Right ventricle myocardium superior (tissue), 1 donor: ENCODE measurements at regions not wholly inside any gene's neighbourhood (a gene's known extent, or its start where the extent isn't known, plus 50 kb on each side); places are given as distances from the start of the nearest gene placed in this dataset.

Experiments used
- ATAC-seq: fragments of 200-7000 bp; cut with Tn5 transposase; one replicate; pipeline ENCODE4 v1.9.1; 2020; ENCODE audit warnings: mild to moderate bottlenecking; ENCODE audit not compliant: poor library complexity
- DNase-seq: peaks from one replicate; pipeline ENCODE4 v3.0.0-alpha.2; 2020
- intact Hi-C: fragments of 100-400 bp; cut with DNase I; formaldehyde crosslinking; loops from one replicate; pipeline ENCODE4 v1.11.2; 2022
- donor health status: DM: no; HTN: yes; CAD: no; lungs with severe emphysema.

DNA sequence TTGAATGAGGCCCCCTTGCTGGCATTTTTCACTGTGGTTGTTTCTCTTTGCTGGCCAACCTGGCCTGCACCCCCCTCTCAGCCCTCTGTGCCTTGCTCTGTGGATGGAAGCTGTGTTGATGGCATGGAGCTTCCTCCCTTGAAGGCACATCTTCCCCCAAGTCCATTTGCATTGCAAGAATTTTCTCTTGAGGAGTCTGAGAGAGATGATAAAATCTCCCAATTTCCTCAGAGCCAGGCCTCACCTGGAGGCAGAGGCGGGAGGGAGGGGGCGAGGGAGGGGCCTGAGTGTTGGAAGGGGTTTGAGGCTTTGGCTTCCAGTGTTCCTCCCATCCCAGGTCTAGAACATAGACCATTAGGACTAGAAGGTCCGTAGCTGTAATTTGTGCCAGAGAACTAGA lies 175.1 kb downstream of the SCP2D1 start:
- ATAC-seq: no peak
- intact Hi-C loops: no loop called here
- DNase-seq: no peak

DNA sequence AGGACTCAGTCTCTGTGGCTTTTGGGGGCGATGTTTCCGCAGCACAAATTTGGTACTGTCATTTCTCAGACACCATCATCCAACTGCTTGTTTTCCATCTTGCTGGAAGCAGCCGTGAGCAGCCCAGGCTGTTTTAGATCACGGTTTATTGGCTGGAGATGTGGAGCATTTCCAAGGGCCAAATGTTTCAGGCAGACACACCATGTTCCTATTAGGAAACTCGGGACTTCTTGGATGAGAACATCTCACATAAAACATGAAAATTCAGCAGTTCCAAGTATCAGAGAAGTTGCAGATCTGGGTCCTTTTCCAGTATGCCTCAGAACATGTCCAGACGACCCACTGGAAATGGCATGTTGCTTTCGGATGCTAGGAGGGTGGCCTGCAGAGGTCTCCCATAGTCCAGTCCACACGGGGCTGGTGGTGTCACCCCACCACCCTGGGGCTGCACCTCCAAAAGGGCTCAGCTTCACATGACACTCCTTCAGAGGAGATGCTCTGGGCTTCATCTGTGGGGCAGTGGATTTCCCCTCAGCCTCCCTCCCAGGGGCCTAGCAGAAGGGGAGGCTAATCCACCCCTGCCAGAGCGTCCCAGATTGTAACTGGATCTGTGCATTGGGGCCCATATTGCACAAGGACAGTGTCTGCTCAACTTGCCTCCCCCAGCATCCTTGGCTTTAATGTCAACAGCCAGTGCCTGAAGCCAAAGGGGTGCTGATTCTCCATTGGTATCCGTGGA lies 176.3 kb downstream of the SCP2D1 start:
- DNase-seq (peak; percentile 56), ATAC-seq (peak; percentile 74)
- intact Hi-C loops: no loop called here

DNA sequence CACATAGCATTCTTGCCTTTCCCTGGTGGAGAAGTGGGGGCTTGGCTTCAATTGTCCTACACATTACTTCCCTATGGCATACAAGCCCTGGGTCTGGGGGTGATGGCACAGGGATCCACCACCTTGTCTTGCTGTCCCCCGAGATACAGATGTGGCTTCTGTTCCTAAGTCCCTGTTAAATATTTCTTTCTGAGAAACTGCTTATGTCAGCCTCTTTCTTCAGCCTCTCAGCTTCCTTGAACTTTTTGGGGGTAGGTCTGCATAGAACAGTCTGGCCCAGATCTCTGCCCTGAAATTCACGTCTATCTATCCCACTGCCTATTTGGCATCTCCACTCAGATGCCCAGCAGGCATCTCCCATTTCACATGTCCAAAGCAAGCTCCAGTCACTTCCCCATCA lies 177.4 kb downstream of the SCP2D1 start:
- intact Hi-C loops: no loop called here
- no peak for DNase-seq
- ATAC-seq: no peak

DNA sequence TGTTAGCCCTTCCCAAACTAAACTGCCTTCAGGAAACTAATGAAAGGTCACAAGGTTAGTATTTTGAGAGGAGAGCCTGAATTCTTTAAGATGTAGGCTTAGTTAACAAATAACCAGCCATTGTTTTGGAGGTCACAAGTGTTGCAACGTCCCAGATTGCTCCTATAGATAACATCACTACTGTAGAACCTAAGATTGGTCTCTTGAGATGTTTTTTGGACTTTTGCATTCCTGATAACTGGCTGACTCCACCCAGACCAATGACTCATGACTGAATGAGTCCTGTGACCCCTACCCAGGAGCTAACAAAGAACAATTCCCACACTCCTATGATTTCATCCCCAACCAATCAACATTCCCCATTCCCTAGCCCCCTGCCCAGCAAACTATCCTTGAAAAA lies 178.8 kb downstream of the SCP2D1 start:
- ATAC-seq (no peak), DNase-seq (no peak)
- intact Hi-C loops: no loop called here

DNA sequence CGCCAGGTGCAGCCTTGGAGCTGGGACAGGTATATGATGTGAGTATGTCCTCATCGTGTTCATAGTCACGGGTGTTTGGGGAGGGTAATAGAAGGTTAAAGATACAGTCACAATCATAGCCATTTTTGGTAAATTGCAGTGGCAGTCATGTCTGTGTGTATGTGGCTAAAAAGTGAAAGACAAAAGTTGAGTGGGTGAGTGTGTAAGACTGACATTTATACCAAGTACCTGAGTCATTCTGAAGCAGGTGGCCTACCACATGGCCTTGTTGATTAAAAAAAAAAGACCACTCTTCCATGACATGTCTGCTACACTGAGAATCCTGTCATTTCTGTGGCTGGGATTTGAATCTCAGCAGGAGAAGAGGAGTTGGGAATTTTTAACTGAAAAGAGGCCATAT lies 181.9 kb downstream of the SCP2D1 start:
- intact Hi-C loops: no loop called here
- DNase-seq (no peak), ATAC-seq (no peak)

DNA sequence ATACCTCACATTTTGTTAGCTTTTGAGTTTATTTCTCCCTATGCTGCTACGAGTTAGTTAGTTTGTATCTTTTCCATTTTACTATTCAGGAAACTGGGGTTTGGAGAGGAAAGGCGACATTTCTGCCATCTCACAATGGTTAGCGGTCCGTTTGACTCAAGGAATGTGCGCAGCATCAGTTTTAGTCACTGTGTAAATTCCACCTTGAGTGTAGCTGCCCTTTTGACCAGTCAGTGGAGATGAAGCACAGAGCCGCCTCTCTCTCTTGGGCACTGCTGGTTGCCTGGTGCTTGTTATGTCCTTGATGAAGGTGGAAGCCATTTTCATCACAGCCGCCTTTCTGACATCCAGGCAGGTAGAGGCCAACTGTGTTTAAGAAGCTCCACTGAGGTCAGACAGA lies 185.5 kb downstream of the SCP2D1 start:
- ATAC-seq: no peak
- intact Hi-C loops: no loop called here

DNA sequence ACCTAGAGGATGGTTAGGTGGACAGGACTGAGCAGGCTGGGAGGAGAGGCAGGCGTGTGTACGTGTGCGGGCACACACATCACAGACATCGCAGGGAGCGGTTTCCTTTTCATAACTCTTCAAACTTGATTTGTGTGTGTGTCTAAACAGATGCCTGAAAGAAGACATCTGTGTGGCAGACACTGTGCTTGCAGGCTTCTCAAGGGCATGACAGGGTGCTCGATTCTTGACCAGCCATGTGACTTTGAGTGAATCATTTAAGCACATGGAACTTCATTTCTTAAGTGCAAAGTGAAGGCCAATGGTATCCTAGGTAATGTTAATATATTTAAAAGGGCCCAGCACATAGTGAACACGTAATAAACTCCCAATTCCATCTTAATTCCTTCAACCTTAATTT lies 186.5 kb downstream of the SCP2D1 start:
- intact Hi-C loops: no loop called here
- no peak for ATAC-seq
- no peak for DNase-seq

More for the DNA sequence above, 185.5 kb downstream of the SCP2D1 start:
- DNase-seq: no peak

DNA sequence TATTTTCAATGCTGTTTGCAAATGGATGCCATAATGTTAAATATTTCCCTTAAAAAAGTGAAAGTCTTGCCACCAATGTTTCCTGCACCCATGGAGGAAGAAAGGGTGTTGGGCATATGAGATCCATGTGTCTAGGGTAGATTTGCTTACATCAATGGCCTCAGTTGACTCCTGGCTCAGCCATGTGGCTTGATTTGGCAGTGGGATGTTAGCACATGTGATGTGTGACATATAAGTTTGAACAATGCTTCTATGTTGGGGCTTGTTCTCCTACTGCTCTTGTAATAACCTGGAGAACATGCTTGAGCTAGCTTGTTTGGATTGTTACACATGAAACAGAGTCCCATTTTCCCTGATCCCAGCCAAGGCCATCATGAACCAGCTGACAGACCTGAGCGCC lies 187.6 kb downstream of the SCP2D1 start:
- ATAC-seq (no peak), DNase-seq (no peak)
- intact Hi-C loops: no loop called here

DNA sequence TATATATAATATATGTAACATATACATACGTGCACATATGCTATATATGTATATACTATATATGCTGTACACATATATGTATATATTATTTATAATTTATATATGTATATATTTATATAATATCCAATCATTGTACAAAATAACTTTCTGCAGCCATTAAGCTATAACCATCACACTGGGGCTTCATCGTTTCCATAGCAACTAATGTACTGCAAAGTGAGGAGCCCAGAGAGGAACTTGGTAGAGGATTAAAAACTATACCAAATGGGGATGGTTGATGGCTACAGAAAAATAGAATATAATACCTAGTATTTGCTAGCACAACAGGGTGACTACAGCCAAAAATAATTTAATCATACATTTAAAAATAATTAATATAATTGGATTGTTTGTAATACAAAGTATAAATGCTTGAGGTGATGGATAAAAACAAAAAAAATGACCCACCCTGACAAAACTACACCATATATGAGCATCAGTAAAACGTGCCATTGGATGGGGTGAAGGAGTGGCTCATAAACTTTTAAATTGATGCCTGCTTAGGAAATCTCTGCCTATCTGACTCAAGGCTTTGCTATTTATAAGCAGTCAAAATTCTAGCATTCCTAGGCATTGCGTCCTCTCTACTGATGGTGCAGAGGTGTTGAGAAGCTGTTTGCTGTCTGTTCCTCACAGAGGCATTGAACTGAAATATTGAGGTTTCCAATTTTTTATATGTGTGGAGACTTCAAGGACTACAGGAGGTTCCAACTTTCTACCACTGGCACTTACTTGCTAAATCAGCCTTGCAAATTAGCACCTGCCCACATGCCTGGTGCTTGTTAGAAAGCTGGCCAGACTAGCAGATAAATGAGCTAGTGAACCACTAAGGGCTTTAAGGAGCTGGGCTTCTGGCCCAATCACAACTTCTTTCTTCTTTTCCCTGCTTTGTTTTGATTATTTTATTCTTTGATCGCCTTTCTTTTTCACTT lies 190.1 kb downstream of the SCP2D1 start:
- no peak for DNase-seq
- intact Hi-C loops: no loop called here
- ATAC-seq: no peak

DNA sequence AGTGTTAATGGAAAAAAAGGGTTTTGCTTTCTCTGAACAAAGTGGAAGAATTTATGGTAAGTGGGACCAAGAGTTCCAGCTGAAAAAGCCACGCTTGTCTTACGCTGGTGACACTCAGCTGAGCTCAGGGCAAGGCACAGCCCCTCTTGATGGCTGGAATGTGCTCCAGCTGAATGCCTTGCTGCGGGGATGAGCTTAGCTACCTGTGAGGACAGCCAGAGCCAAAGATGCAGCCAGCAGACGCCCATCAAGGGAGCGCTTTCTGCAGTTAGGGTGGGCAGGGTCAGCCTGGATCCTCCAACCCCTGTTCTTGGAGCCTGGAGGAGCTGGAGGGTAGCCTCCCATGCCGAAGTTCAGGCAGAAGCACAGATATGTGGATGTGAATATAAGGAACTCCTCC lies 191.4 kb downstream of the SCP2D1 start:
- ATAC-seq: no peak
- DNase-seq: no peak
- intact Hi-C loops: no loop called here

DNA sequence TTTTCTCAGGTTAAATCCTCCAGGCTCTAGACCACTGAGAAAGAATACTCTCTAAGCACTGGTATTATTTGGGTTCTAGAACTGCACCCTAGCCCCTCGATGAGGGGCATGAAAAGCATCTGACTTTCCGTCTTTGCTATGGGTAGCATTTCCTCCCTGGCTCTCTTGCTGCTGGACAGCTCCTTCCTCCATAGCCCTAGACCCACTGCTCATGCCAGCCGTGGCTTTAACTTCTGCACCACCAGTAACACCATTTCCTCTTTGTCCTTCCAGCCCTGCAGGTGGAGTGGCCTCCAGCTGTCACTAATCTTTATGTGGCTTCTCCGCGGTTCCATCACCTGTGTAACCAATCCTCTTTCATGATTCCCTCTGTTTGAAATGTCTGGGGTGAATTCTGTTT lies 194.9 kb downstream of the SCP2D1 start:
- intact Hi-C loops: no loop called here
- DNase-seq (no peak), ATAC-seq (no peak)

DNA sequence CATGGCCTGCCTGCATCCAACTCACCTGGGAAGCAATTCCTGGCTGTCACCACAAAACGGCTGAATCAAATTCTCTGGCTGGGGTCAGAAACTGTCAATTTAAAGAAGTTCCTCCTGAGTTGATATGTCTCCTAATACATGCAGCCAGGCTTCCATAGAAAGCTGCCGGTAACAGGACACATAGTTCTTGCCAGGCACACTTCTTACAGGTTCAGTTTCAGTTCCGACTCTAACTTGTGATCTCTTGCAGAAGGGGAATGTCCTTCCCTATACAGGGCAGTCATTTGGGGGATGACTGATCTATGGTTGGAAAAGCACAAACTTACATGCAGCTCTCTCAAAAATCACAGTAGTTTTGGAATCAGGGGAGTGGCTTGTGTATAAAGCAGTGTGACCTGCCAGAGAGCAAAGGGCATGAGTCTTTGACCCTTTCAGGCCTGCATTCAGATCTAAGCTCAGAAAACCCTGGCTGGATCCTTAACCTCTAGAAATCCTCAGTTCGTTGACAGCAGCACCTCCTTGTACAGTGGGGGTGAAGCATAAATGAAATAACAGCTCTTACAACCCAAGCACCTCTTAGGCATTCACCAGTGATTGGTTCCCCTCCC lies 195.6 kb downstream of the SCP2D1 start:
- no peak for ATAC-seq
- DNase-seq: no peak
- intact Hi-C loops: no loop called here

DNA sequence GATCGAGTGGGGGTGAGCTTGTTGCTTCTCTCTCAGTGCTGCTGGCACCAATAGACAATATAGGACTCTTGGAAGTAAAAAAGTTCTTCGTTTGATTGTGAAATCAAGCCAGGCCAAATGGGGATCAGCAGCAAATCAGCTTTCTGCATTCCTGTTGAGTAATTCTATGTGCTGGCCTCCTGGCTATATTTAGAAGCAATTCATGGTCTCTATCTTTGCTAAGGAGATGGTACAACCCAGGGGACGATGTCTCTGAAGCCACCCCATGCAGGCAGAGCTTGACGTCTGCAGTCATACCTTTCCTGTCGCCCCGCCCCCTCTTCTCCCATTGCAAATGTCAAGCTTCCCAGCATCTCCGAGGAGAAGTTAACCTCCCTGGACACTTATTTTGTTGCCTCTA lies 199.1 kb downstream of the SCP2D1 start:
- intact Hi-C loops: no loop called here
- peak; percentile 77 for ATAC-seq
- DNase-seq: no peak

DNA sequence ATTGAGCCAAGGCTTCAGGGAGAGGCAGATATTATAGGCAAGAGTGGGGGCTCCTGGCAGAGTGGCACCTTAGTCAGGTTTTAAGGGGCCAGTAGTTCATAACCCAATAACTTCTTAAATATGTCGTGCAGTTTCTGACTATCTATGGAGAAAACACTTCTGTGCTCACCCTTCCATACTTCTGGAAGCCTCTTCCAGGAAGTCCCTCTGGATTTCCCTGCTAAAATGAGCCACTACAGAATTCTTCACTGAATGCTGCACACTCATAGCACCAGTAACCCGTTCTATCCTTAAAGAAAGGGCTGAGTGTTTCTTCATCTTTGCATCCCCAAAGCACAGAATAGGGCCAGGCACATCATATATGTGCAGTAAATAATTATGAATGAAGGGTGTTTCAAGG lies 198.5 kb upstream of the SLC24A3 start:
- DNase-seq: no peak
- ATAC-seq: no peak
- intact Hi-C loops: no loop called here

DNA sequence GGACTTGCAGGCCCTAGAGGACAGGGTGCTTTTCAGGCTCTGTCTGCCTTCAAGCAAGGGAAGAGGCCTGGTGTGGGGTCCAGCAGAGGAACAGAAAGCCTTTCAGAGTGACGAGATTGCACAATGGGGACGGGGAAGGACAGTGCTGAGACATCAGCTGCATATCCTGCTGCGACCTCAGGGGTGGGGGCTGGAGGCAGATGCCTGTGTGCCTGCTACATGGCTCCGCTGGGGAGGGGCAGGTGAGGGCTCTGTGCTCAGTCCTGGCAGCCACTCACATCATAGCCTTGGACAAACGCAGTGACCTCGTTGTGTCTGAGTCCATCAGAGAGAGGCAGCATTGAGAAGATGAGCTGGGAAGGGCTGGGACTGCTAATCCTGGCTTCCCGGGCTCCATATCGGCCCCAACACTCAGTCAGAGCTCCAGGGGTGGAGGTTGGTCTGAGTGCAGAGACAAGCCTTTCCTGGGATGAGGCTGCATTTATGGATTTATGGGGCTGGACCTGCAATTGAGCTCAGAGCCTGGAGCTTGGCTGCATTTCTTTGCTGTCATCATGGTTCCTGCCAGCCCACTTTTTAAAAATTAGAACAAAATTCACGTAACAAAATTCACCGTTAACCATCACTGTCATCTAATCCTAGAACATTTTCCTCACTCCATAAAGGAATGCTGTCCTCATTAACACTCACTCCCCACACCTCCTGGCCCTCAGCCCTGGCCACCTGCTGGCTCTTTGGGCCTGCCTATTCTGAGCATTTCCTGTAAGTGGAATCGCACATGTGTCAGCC lies 196.9 kb upstream of the SLC24A3 start:
- intact Hi-C loops: no loop called here
- DNase-seq (no peak), ATAC-seq (no peak)

DNA sequence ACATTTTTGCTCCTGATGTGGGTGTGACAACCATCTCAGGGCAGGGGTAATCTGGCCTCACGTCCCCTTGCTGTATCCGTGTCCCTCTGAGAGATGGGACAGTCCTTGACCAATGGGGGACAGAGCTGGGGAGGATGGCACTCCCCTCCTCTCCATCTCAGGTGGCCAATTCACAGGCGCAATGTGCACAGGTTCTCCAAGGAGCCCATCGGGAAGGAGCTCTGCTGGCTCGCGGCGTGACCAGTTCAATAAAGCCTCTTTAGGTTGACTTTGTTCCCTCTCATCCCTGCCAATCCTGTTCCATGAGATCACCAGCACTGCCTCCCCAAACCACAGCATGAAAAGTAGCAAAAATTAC lies 196.3 kb upstream of the SLC24A3 start:
- ATAC-seq (no peak), DNase-seq (no peak)
- intact Hi-C loops: no loop called here

DNA sequence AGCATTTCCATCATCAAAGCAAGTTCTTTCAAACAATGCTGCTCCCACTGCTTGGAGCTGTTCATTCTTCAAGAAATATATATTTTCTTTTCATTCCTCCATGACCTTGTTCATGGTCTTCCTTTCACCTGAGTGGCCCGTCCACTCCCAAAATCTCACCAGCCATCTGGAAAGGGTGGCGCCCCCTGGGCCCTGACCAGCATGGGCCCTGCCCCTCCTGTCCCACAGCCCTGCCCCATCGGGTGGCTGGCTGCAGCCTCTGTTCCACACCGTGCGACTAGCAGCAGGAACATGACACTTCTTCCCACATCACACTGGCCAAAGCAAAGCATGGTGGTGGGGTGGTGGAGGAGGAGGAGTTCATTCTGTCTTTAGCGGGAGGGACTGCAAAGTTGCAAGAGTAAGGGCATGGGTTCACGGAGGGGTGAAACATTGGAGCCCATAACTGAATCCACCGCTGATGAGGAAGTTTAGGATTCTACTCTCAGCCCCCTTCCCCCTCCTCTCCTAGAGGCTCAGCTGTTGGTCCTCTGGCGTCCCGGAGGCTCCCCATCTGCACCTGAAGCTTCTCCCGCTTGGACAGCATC lies 195.2 kb upstream of the SLC24A3 start:
- no peak for ATAC-seq
- intact Hi-C loops: no loop called here
- DNase-seq: no peak

DNA sequence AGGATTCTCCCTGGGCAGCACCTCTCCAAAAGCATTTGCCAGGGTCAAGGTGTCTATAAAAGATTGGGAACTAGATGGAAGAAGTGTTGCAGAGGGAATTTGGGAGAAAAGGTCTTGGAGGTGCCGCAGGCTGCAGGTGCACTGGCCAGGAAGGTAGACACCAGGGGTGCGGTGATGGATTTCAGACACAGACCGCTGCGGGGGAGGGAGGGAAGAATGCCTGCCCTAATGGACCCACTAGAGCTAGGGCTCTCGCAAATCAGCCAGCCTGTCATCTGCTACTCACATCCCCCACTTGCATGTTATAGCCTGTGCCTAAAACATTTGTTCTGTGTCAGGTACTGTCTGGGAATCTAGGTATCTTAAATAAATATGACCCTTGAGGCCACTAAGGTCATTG lies 193.6 kb upstream of the SLC24A3 start:
- ATAC-seq (no peak), DNase-seq (no peak)
- intact Hi-C loops: no loop called here
